Neural cell (in vitro differentiated cells): ENCODE measurements at regions not wholly inside any gene's neighbourhood (a gene's known extent, or its start where the extent isn't known, plus 50 kb on each side); places are given as distances from the start of the nearest gene placed in this dataset.

Experiments used
- H2AFZ ChIP-seq: fragments of 200-600, 300-800 bp; sonication (generic), shearing (Covaris generic); 2 replicates; pipeline ENCODE4 v1.6.0; 2014; ENCODE audit warnings: low read depth, mild to moderate bottlenecking, antibody characterized with exemption, low read length, moderate library complexity
- H3F3A ChIP-seq: fragments of 200-600 bp; shearing (Covaris generic); 2 replicates; pipeline ENCODE4 v1.6.1; 2016; ENCODE audit warnings: mild to moderate bottlenecking, moderate library complexity, mixed read lengths, antibody characterized with exemption, low read length; ENCODE audit not compliant: insufficient read depth, poor library complexity, severe bottlenecking
- H3K27ac ChIP-seq: fragments of 200-600, 300-800 bp; sonication (generic), shearing (Covaris generic); 2 replicates; pipeline ENCODE4 v1.5.1; 2014; ENCODE audit warnings: mild to moderate bottlenecking, low read length, moderate library complexity
- H3K27me3 ChIP-seq: fragments of 300-800, 200-600 bp; sonication (generic), shearing (Covaris generic); 2 replicates; pipeline ENCODE4 v1.6.0; 2014; ENCODE audit warnings: mild to moderate bottlenecking, low read depth, low read length, moderate library complexity; ENCODE audit not compliant: insufficient read depth
- H3K36me3 ChIP-seq: fragments of 300-800, 200-600 bp; sonication (generic), shearing (Covaris generic); 2 replicates; pipeline ENCODE4 v1.5.1; 2014; ENCODE audit warnings: mild to moderate bottlenecking, antibody characterized with exemption, low read length, moderate library complexity; ENCODE audit not compliant: insufficient read depth
- H3K4me2 ChIP-seq: fragments of 300-800, 200-600 bp; sonication (generic), shearing (Covaris generic); 2 replicates; pipeline ENCODE4 v1.6.0; 2014; ENCODE audit warnings: mild to moderate bottlenecking, low read length
- H3K4me3 ChIP-seq: fragments of 300-800, 200-600 bp; sonication (generic), shearing (Covaris generic); 2 replicates; pipeline ENCODE4 v1.5.1; 2014; ENCODE audit warnings: mild to moderate bottlenecking, low read length, moderate library complexity
- H3K79me2 ChIP-seq: fragments of 200-600 bp; shearing (Covaris generic); replicated peaks from 2 replicates; pipeline ENCODE4 v1.6.0; 2014; ENCODE audit warnings: mild to moderate bottlenecking, low read length, moderate library complexity; ENCODE audit not compliant: insufficient read depth
- H3K9ac ChIP-seq: fragments of 300-800, 200-600 bp; sonication (generic), shearing (Covaris generic); 2 replicates; pipeline ENCODE4 v1.6.1; 2016; ENCODE audit warnings: mild to moderate bottlenecking, low read length, mixed read lengths
- H3K9me2 ChIP-seq: fragments of 200-600 bp; shearing (Covaris generic); 2 replicates; pipeline ENCODE4 v1.6.1; 2016; ENCODE audit warnings: mild to moderate bottlenecking, low read length, mixed read lengths; ENCODE audit not compliant: insufficient read depth
- H3K9me3 ChIP-seq: fragments of 200-600, 300-800 bp; sonication (generic), shearing (Covaris generic); 2 replicates; pipeline ENCODE4 v1.6.1; 2016; ENCODE audit warnings: mild to moderate bottlenecking, mixed run types, low read length, moderate library complexity, mixed read lengths
- H4K20me1 ChIP-seq: fragments of 200-600 bp; shearing (Covaris generic); 2 replicates; pipeline ENCODE4 v1.6.1; 2016; ENCODE audit warnings: mild to moderate bottlenecking, mixed run types; ENCODE audit not compliant: insufficient read depth
- EP300 ChIP-seq: fragments of 450-650 bp; conservative IDR thresholded peaks from 2 replicates; pipeline ENCODE4 v1.6.1; 2014; ENCODE audit warnings: antibody characterized with exemption, mild to moderate bottlenecking, moderate library complexity; ENCODE audit not compliant: poor library complexity, severe bottlenecking
- EZH2 ChIP-seq: fragments of 200-600, 300-800 bp; shearing (Covaris generic), sonication (generic); IDR thresholded peaks from 2 replicates; pipeline ENCODE4 v1.6.1; 2014; ENCODE audit warnings: antibody characterized with exemption, low read length, borderline replicate concordance, mild to moderate bottlenecking; ENCODE audit not compliant: insufficient read depth, poor library complexity, severe bottlenecking
- MXI1 ChIP-seq: fragments of 450-650 bp; conservative IDR thresholded peaks from 2 replicates; pipeline ENCODE4 v1.6.1; 2014; ENCODE audit warnings: antibody characterized with exemption, mild to moderate bottlenecking; ENCODE audit not compliant: poor library complexity, severe bottlenecking
- POLR2AphosphoS5 ChIP-seq: IDR thresholded peaks from 2 replicates; pipeline ENCODE4 v1.6.1; 2012
- RAD21 ChIP-seq: fragments of 450-650 bp; conservative IDR thresholded peaks from 2 replicates; pipeline ENCODE4 v1.6.1; 2014; ENCODE audit warnings: antibody characterized with exemption, mild to moderate bottlenecking, moderate library complexity
- SMC3 ChIP-seq: fragments of 450-650 bp; conservative IDR thresholded peaks from 2 replicates; pipeline ENCODE4 v1.6.1; 2014; ENCODE audit warnings: antibody characterized with exemption, mild to moderate bottlenecking, moderate library complexity; ENCODE audit not compliant: poor library complexity
- TAF1 ChIP-seq: IDR thresholded peaks from 2 replicates; pipeline ENCODE4 v1.6.1; 2012; ENCODE audit warnings: low read depth
- TF ChIP-seq, protein P1 (sequence below): IDR thresholded peaks from 2 replicates; pipeline ENCODE4 v1.6.1; 2012; ENCODE audit warnings: borderline replicate concordance
- TF ChIP-seq, protein P2 (sequence below): fragments of 450-650 bp; IDR thresholded peaks from 2 replicates; pipeline ENCODE4 v1.5.1; 2014; ENCODE audit warnings: antibody characterized with exemption, mild to moderate bottlenecking, moderate library complexity; ENCODE audit not compliant: poor library complexity, severe bottlenecking

DNA sequence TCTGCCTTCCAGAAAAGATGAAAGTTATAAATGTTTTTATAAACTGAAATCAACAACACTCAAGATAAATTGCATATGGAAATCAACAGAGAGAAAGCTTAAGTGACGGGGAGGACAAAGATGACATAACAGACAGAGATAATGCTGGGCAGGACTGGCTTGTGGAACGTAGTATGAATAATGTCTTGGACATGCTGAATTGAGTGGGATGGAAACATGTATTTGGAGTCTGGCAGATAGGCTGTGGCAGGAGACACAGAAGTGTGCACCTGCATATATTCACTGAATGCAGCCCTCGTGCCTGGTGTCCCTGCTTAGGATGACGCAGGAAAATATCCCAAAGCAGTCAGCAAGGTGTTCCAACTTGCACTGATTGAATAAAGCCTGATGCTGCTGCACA, 318.2 kb downstream of the CBLN2 start:
- no peaks in the 10 kb centered on the region for H4K20me1 ChIP-seq
- H3K27ac ChIP-seq: no peak overlapping the region
- no peak for TF ChIP-seq EP300
- TF ChIP-seq, protein P1, sequence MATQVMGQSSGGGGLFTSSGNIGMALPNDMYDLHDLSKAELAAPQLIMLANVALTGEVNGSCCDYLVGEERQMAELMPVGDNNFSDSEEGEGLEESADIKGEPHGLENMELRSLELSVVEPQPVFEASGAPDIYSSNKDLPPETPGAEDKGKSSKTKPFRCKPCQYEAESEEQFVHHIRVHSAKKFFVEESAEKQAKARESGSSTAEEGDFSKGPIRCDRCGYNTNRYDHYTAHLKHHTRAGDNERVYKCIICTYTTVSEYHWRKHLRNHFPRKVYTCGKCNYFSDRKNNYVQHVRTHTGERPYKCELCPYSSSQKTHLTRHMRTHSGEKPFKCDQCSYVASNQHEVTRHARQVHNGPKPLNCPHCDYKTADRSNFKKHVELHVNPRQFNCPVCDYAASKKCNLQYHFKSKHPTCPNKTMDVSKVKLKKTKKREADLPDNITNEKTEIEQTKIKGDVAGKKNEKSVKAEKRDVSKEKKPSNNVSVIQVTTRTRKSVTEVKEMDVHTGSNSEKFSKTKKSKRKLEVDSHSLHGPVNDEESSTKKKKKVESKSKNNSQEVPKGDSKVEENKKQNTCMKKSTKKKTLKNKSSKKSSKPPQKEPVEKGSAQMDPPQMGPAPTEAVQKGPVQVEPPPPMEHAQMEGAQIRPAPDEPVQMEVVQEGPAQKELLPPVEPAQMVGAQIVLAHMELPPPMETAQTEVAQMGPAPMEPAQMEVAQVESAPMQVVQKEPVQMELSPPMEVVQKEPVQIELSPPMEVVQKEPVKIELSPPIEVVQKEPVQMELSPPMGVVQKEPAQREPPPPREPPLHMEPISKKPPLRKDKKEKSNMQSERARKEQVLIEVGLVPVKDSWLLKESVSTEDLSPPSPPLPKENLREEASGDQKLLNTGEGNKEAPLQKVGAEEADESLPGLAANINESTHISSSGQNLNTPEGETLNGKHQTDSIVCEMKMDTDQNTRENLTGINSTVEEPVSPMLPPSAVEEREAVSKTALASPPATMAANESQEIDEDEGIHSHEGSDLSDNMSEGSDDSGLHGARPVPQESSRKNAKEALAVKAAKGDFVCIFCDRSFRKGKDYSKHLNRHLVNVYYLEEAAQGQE: no peak
- TF ChIP-seq EZH2: no peak
- TF ChIP-seq SMC3: no peak
- no peak for TF ChIP-seq POLR2AphosphoS5
- no peak for TF ChIP-seq RAD21
- TF ChIP-seq, protein P2, sequence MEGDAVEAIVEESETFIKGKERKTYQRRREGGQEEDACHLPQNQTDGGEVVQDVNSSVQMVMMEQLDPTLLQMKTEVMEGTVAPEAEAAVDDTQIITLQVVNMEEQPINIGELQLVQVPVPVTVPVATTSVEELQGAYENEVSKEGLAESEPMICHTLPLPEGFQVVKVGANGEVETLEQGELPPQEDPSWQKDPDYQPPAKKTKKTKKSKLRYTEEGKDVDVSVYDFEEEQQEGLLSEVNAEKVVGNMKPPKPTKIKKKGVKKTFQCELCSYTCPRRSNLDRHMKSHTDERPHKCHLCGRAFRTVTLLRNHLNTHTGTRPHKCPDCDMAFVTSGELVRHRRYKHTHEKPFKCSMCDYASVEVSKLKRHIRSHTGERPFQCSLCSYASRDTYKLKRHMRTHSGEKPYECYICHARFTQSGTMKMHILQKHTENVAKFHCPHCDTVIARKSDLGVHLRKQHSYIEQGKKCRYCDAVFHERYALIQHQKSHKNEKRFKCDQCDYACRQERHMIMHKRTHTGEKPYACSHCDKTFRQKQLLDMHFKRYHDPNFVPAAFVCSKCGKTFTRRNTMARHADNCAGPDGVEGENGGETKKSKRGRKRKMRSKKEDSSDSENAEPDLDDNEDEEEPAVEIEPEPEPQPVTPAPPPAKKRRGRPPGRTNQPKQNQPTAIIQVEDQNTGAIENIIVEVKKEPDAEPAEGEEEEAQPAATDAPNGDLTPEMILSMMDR: no peak
- TF ChIP-seq TAF1: no peak
- no peak for TF ChIP-seq MXI1
- no peaks in the 10 kb centered on the region for H3K27me3 ChIP-seq
- no peak overlapping the region for H2AFZ ChIP-seq
- H3K9me2 ChIP-seq: no peaks in the 10 kb centered on the region
- H3F3A ChIP-seq: no peaks in the 10 kb centered on the region
- H3K36me3 ChIP-seq: no peaks in the 10 kb centered on the region
- H3K9me3 ChIP-seq: no peaks in the 10 kb centered on the region
- H3K79me2 ChIP-seq: no peaks in the 10 kb centered on the region
- H3K4me2 ChIP-seq: no peak overlapping the region
- H3K4me3 ChIP-seq: no peak overlapping the region
- no peak overlapping the region for H3K9ac ChIP-seq

DNA sequence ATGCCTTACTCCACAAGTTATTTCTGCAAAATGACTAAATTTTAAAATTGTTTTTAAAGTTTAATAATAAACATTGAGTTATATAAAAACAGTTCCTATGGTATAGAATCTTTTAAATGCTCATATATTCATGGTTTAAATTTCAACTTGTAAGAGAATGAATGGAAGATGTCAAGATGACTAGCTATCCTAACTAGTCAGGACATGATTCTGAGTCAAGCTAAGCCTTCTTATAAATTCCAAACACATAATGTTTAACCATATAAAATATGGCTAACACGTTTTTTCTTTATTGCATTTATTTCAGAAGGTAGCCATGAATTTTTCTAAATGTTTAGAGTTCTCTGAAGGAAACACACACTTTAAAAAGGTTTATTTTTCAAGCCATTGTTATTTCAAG, 320.4 kb downstream of the CBLN2 start:
- TF ChIP-seq POLR2AphosphoS5: no peak
- no peak for TF ChIP-seq MXI1
- TF ChIP-seq TAF1: no peak
- TF ChIP-seq RAD21: no peak
- no peak for TF ChIP-seq EP300
- TF ChIP-seq SMC3: no peak
- TF ChIP-seq, protein P2: no peak
- TF ChIP-seq, protein P1: no peak
- no peak for TF ChIP-seq EZH2
- no peak overlapping the region for H2AFZ ChIP-seq
- H3K9me2 ChIP-seq: no peaks in the 10 kb centered on the region
- no peaks in the 10 kb centered on the region for H3K79me2 ChIP-seq
- H3K36me3 ChIP-seq: no peaks in the 10 kb centered on the region
- no peaks in the 10 kb centered on the region for H3K27me3 ChIP-seq
- H3K4me2 ChIP-seq: no peak overlapping the region
- H3K27ac ChIP-seq: no peak overlapping the region
- H3F3A ChIP-seq: no peaks in the 10 kb centered on the region
- no peaks in the 10 kb centered on the region for H3K9me3 ChIP-seq
- no peaks in the 10 kb centered on the region for H4K20me1 ChIP-seq
- H3K4me3 ChIP-seq: no peak overlapping the region
- H3K9ac ChIP-seq: no peak overlapping the region
